Activated effector memory CD4-positive, alpha-beta T cell treated with Interleukin-2 at 50 U/mL for 16 hours (primary cell): ENCODE measurements at regions not wholly inside any gene's neighbourhood (a gene's known extent, or its start where the extent isn't known, plus 50 kb on each side); places are given as distances from the start of the nearest gene placed in this dataset.
A peak's percentile ranks its signal among the peaks of the same experiment; 100 is the strongest.

ENCODE experiments used
- DNase-seq: peaks from one replicate; pipeline ENCODE4 v3.0.0-alpha.2; 2020

- no peak for DNase-seq
Measured at GRCh38 chr9:36764364-36765076, 191.8 kb downstream of the MELK start.

- DNase-seq = no peak
Measured at GRCh38 chr9:36765077-36765390, 192.3 kb downstream of the MELK start.

GRCh38 chr9:36765468-36766341 lies 193.0 kb downstream of the MELK start:
- peak; percentile 82 for DNase-seq

- DNase-seq = no peak
Measured at GRCh38 chr9:36768677-36769076, 196.0 kb downstream of the MELK start.

GRCh38 chr9:36770025-36770424 lies 197.3 kb downstream of the MELK start:
- DNase-seq = no peak

GRCh38 chr9:36772449-36773403 lies 200.0 kb downstream of the MELK start:
- no peak for DNase-seq

GRCh38 chr9:36778682-36779081 lies 206.0 kb downstream of the MELK start:
- no peak for DNase-seq

GRCh38 chr9:36779582-36779981 lies 206.9 kb downstream of the MELK start:
- no peak for DNase-seq

- DNase-seq = no peak
Measured at GRCh38 chr9:36780186-36780585, 207.5 kb downstream of the MELK start.

GRCh38 chr9:36781533-36781932 lies 208.8 kb downstream of the MELK start:
- DNase-seq = no peak
